ENCODE measurements at regions not wholly inside any gene's neighbourhood (a gene's known extent, or its start where the extent isn't known, plus 50 kb on each side); places are given as distances from the start of the nearest gene placed in this dataset.

- no peak overlapping the region for H3K4me3 ChIP-seq
- no peak for DNase-seq
- 25 to 45% (median 35%) methylated on average over 2 of the region's 2 CpGs for WGBS, 5 donors
- intact Hi-C loops (cut with DNase I; ENCODE audit: low total_unique reads): no loop called here
- H3K27ac ChIP-seq: no peak overlapping the region
- H3K36me3 ChIP-seq: no peaks in the 10 kb centered on the region
- no peaks in the 10 kb centered on the region for H3K27me3 ChIP-seq
- TF ChIP-seq POLR2AphosphoS5 (IDR thresholded peaks at IDR 0.05) (no peak), POLR2A (IDR thresholded peaks at IDR 0.05) (no peak), EP300 (IDR thresholded peaks at IDR 0.05) (no peak)
- TF ChIP-seq, protein P1, sequence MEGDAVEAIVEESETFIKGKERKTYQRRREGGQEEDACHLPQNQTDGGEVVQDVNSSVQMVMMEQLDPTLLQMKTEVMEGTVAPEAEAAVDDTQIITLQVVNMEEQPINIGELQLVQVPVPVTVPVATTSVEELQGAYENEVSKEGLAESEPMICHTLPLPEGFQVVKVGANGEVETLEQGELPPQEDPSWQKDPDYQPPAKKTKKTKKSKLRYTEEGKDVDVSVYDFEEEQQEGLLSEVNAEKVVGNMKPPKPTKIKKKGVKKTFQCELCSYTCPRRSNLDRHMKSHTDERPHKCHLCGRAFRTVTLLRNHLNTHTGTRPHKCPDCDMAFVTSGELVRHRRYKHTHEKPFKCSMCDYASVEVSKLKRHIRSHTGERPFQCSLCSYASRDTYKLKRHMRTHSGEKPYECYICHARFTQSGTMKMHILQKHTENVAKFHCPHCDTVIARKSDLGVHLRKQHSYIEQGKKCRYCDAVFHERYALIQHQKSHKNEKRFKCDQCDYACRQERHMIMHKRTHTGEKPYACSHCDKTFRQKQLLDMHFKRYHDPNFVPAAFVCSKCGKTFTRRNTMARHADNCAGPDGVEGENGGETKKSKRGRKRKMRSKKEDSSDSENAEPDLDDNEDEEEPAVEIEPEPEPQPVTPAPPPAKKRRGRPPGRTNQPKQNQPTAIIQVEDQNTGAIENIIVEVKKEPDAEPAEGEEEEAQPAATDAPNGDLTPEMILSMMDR (IDR thresholded peaks at IDR 0.05): no peak
- H3K4me1 ChIP-seq: peaks cover 0 to 15% (median 7%) of the 10 kb centered on the region in 4 donors
- H3K9me3 ChIP-seq: no peaks in the 10 kb centered on the region
These were observed 100.8 kb upstream of the TLE4 start for GRCh38 chr9:79470954-79471353.

DNA sequence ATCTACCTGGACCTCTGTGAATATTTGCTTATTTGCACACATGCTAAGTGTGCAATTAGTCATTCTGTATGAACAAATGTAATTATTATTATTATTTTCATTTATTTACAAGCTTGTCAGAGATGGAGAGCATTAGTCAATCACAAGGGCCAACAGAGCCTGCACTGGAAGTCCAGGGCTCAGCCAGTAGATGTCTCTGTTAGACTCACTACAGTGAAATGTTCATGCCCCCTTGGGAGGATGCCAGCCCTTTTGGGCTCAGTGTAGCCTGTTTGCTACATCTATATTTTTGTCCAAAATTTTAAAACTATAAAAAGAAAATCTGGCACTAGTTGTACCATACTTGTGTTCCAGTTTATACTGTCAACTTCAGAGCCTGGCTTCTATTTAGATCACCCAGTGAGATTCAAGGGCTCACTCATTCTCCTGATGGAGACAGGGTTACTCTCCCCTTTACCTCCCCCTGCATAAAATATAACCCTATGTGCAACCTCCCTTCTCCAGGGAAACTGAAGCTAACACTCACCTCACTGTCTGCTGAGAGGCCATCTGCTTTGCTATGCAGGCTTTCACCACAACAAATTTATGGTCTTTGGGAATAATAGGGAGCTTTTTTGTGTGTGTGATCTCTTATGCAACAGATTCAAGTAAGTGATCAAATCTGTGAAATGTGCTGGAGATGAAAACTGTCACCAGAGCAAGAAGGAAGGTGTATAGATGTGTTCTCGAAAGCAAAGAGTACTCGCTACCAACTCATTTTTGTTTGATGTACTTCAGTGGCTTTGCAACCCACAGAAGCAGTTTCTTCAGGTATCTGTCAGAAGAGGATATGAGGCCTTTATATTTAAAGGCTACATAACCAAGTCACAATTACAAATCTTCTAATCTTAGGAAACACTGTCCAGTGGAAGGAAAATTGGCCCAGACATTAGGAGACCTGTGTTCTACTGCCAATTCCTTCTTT, 99.9 kb upstream of the TLE4 start:
- intact Hi-C loops (cut with DNase I; ENCODE audit: low total_unique reads): no loop called here
- peak; percentile 56 to 73 for DNase-seq
- Histone ChIP-seq H3K27ac (no peak overlapping the region), H3K27me3 (no peaks in the 10 kb centered on the region), H3K9me3 (no peaks in the 10 kb centered on the region), H3K4me3 (no peak overlapping the region), H3K4me1 (peaks cover 0 to 15% (median 7%) of the 10 kb centered on the region in 4 donors), H3K36me3 (no peaks in the 10 kb centered on the region)
- 77 to 87% (median 85%) methylated on average over 2 of the region's 2 CpGs for WGBS, 5 donors
- TF ChIP-seq, protein P1 (IDR thresholded peaks at IDR 0.05): no peak
- TF ChIP-seq POLR2AphosphoS5 (IDR thresholded peaks at IDR 0.05) (no peak), EP300 (IDR thresholded peaks at IDR 0.05) (no peak), POLR2A (IDR thresholded peaks at IDR 0.05) (no peak)

- TF ChIP-seq POLR2A (IDR thresholded peaks at IDR 0.05) (no peak), POLR2AphosphoS5 (IDR thresholded peaks at IDR 0.05) (no peak)
- TF ChIP-seq, protein P1 (IDR thresholded peaks at IDR 0.05): no peak
- no peak overlapping the region for H3K4me3 ChIP-seq
- peaks cover 0 to 15% (median 7%) of the 10 kb centered on the region in 4 donors for H3K4me1 ChIP-seq
- H3K27me3 ChIP-seq: no peaks in the 10 kb centered on the region
- H3K9me3 ChIP-seq: no peaks in the 10 kb centered on the region
- WGBS, 5 donors: 0 to 100% (median 90%) methylated on average over 1 of the region's 1 CpG
- no peak for DNase-seq
- intact Hi-C loops (cut with DNase I; ENCODE audit: low total_unique reads): no loop called here
- H3K27ac ChIP-seq: no peak overlapping the region
- H3K36me3 ChIP-seq: no peaks in the 10 kb centered on the region
These were observed 98.1 kb upstream of the TLE4 start for GRCh38 chr9:79473704-79474103.

DNA sequence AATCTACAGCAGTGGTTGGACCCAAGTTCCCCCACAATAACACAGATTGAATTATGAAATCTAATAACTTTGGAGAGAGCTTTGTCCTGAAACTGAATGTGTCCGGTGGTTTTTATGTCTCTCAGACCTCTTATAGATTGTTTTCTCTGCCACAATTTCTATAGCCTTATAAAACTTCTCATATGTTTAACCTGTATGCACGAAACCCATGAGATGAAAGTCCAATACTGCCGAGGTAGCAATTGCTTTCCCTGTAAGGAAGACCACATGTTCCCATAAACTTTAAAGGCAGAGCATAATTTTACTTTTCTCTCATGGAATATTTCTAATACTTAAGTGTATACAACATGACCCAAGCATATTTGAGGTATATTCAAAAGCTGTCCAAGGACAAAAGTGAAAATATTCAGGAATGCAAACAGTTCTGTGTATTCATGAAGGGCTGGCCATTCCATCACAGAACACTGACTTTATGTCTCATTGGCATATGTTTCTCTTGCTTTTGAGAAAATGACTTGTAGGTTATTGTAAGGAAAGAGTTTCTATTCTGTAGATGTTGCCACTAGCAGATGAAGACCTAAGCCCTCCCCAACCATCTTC, 94.4 kb upstream of the TLE4 start:
- WGBS, 5 donors: 87 to 97% (median 90%) methylated on average over 3 of the region's 3 CpGs
- Histone ChIP-seq H3K4me3 (no peak overlapping the region), H3K27me3 (no peaks in the 10 kb centered on the region), H3K9me3 (no peaks in the 10 kb centered on the region), H3K4me1 (peaks cover 0 to 2% (median under 1%) of the 10 kb centered on the region in 4 donors), H3K27ac (no peak overlapping the region), H3K36me3 (no peaks in the 10 kb centered on the region)
- TF ChIP-seq, protein P1 (IDR thresholded peaks at IDR 0.05): no peak
- no peak for DNase-seq
- intact Hi-C loops (cut with DNase I; ENCODE audit: low total_unique reads): no loop called here

Measured in stomach (tissue), 8 donors.